RWPE2 (cell line): ENCODE measurements at regions not wholly inside any gene's neighbourhood (a gene's known extent, or its start where the extent isn't known, plus 50 kb on each side); places are given as distances from the start of the nearest gene placed in this dataset.
A peak's percentile ranks its signal among the peaks of the same experiment; 100 is the strongest.

ENCODE experiments used
- ATAC-seq: fragments of 200-7000 bp; cut with Tn5 transposase; 3 replicates; pipeline ENCODE4 v1.9.1; 2021; ENCODE audit warnings: low read depth
- DNase-seq: peaks from one replicate; pipeline ENCODE4 v3.0.0-alpha.2; 2020; ENCODE audit warnings: low spot score
- H3K27ac ChIP-seq: fragments of 450-650 bp; 2 replicates; pipeline ENCODE4 v1.5.1; 2017; ENCODE audit warnings: mild to moderate bottlenecking; ENCODE audit not compliant: poor library complexity, severe bottlenecking
- H3K27me3 ChIP-seq: fragments of 250-450 bp; sonication (Bioruptor Pico); 2 replicates; pipeline ENCODE4 v1.5.1; 2021; ENCODE audit warnings: mild to moderate bottlenecking, moderate library complexity; ENCODE audit not compliant: insufficient read depth, poor library complexity, severe bottlenecking
- H3K36me3 ChIP-seq: fragments of 250-450 bp; sonication (Bioruptor Pico); 2 replicates; pipeline ENCODE4 v1.5.1; 2020; ENCODE audit warnings: low read depth, mild to moderate bottlenecking, moderate library complexity
- H3K4me1 ChIP-seq: fragments of 250-450 bp; sonication (Bioruptor Pico); 2 replicates; pipeline ENCODE4 v1.5.1; 2021; ENCODE audit warnings: mild to moderate bottlenecking, moderate library complexity; ENCODE audit not compliant: insufficient read depth, poor library complexity, severe bottlenecking
- H3K4me3 ChIP-seq: fragments of 250-450 bp; sonication (Bioruptor Pico); 2 replicates; pipeline ENCODE4 v1.5.1; 2021; ENCODE audit warnings: mild to moderate bottlenecking, moderate library complexity; ENCODE audit not compliant: severe bottlenecking
- H3K9me3 ChIP-seq: fragments of 250-450 bp; sonication (Bioruptor Pico); 2 replicates; pipeline ENCODE4 v1.5.1; 2021; ENCODE audit warnings: mild to moderate bottlenecking, moderate library complexity; ENCODE audit not compliant: severe bottlenecking
- CTCF ChIP-seq: fragments of 450-650 bp; IDR thresholded peaks from one replicate; pipeline ENCODE4 v1.5.1; 2017; ENCODE audit warnings: mild to moderate bottlenecking, moderate library complexity; ENCODE audit not compliant: poor library complexity, severe bottlenecking

- Histone ChIP-seq H3K4me1 (no peaks in the 10 kb centered on the region), H3K27ac (no peak overlapping the region), H3K36me3 (no peaks in the 10 kb centered on the region), H3K4me3 (no peak overlapping the region), H3K27me3 (no peaks in the 10 kb centered on the region), H3K9me3 (no peaks in the 10 kb centered on the region)
- DNase-seq (no peak), ATAC-seq (peak; percentile 55)
- no peak for TF ChIP-seq CTCF
Observed at GRCh38 chr4:63361628-63362027, 1047.6 kb downstream of the TECRL start.

- Histone ChIP-seq H3K9me3 (no peaks in the 10 kb centered on the region), H3K27ac (no peak overlapping the region), H3K27me3 (no peaks in the 10 kb centered on the region), H3K36me3 (no peaks in the 10 kb centered on the region), H3K4me3 (no peak overlapping the region), H3K4me1 (no peaks in the 10 kb centered on the region)
- TF ChIP-seq CTCF, result no peak
- ATAC-seq (no peak), DNase-seq (no peak)
Observed at GRCh38 chr4:63361066-63361465, 1048.2 kb downstream of the TECRL start.

GRCh38 chr4:63349674-63350025 is 1059.6 kb downstream of the TECRL start:
- H3K4me3 ChIP-seq, result no peak overlapping the region
- no peaks in the 10 kb centered on the region for H3K4me1 ChIP-seq
- H3K27me3 ChIP-seq, result no peaks in the 10 kb centered on the region
- no peaks in the 10 kb centered on the region for H3K36me3 ChIP-seq
- ATAC-seq (no peak), DNase-seq (no peak)
- no peak for TF ChIP-seq CTCF
- H3K9me3 ChIP-seq, result no peaks in the 10 kb centered on the region
- no peak overlapping the region for H3K27ac ChIP-seq

GRCh38 chr4:63348735-63349673 is 1060.2 kb downstream of the TECRL start:
- DNase-seq, result peak; percentile 45
- no peaks in the 10 kb centered on the region for H3K36me3 ChIP-seq
- H3K4me1 ChIP-seq, result no peaks in the 10 kb centered on the region
- H3K9me3 ChIP-seq, result no peaks in the 10 kb centered on the region
- no peaks in the 10 kb centered on the region for H3K27me3 ChIP-seq
- TF ChIP-seq CTCF, result no peak
- H3K27ac ChIP-seq, result no peak overlapping the region
- no peak for ATAC-seq
- no peak overlapping the region for H3K4me3 ChIP-seq

GRCh38 chr4:63325140-63325539 is 1084.1 kb downstream of the TECRL start:
- H3K9me3 ChIP-seq, result no peaks in the 10 kb centered on the region
- no peak for TF ChIP-seq CTCF
- no peak overlapping the region for H3K4me3 ChIP-seq
- DNase-seq (no peak), ATAC-seq (no peak)
- H3K27me3 ChIP-seq, result no peaks in the 10 kb centered on the region
- H3K36me3 ChIP-seq, result no peaks in the 10 kb centered on the region
- H3K27ac ChIP-seq, result no peak overlapping the region
- H3K4me1 ChIP-seq, result no peaks in the 10 kb centered on the region
